ENCODE measurements at regions not wholly inside any gene's neighbourhood (a gene's known extent, or its start where the extent isn't known, plus 50 kb on each side); places are given as distances from the start of the nearest gene placed in this dataset.

GRCh38 chr3:162096874-162097273 lies 600.3 kb downstream of the OTOL1 start:
- TF ChIP-seq CTCF (IDR thresholded peaks at IDR 0.05) (no peak), SMAD4 (CRISPR knock-in tag; IDR thresholded peaks at IDR 0.05) (no peak), USF2 (CRISPR knock-in tag; IDR thresholded peaks at IDR 0.05) (no peak), NR3C1 (CRISPR knock-in tag; conservative IDR thresholded peaks at IDR 0.05; ENCODE audit: low read depth) (no peak), MAX (CRISPR knock-in tag; IDR thresholded peaks at IDR 0.05) (no peak), GTF2I (CRISPR knock-in tag; conservative IDR thresholded peaks at IDR 0.05) (no peak), NR2C2 (CRISPR knock-in tag; IDR thresholded peaks at IDR 0.05) (no peak), MLX (CRISPR knock-in tag; IDR thresholded peaks at IDR 0.05) (no peak), ESRRA (CRISPR knock-in tag; IDR thresholded peaks at IDR 0.05; ENCODE audit: borderline replicate concordance) (no peak), MXD4 (CRISPR knock-in tag; IDR thresholded peaks at IDR 0.05; ENCODE audit: borderline replicate concordance) (no peak), PRDM15 (CRISPR knock-in tag; IDR thresholded peaks at IDR 0.05) (no peak), EMX1 (CRISPR knock-in tag; IDR thresholded peaks at IDR 0.05) (no peak), E2F4 (CRISPR knock-in tag; IDR thresholded peaks at IDR 0.05; ENCODE audit: borderline replicate concordance, low read depth) (no peak)

Measured in WTC11 (cell line).